Thymus (tissue), 11 donors: ENCODE measurements at regions not wholly inside any gene's neighbourhood (a gene's known extent, or its start where the extent isn't known, plus 50 kb on each side); places are given as distances from the start of the nearest gene placed in this dataset.
A peak's percentile ranks its signal among the peaks of the same experiment; 100 is the strongest.
"Not testable (repeated sequence)": the region's sequence is repeated elsewhere in the genome, so short reads cannot be mapped to it uniquely, and the experiment has no call there.

Experiments used
- DNase-seq, 9 donors: peaks; one replicate each; pipeline ENCODE4 v3.0.0-alpha.2; 2013; ENCODE audit warnings: low spot score in 9 of 9, low read depth in 6 of 9, missing footprints in 1 of 9
- H3K27ac ChIP-seq, 2 donors: one replicate each; pipeline ENCODE4 v1.5.1; 2013; ENCODE audit warnings: control low read depth in 1 of 2, low read depth in 1 of 2, low read length in 1 of 2, mild to moderate bottlenecking in 1 of 2, moderate library complexity in 1 of 2
- H3K27me3 ChIP-seq, 2 donors: one replicate each; pipeline ENCODE4 v1.5.1; 2013; ENCODE audit warnings: low read length in 1 of 2; ENCODE audit not compliant: control insufficient read depth in 2 of 2, insufficient read depth in 1 of 2
- H3K36me3 ChIP-seq, 2 donors: one replicate each; pipeline ENCODE4 v1.5.1; 2013; ENCODE audit warnings: low read length in 1 of 2, mild to moderate bottlenecking in 1 of 2, moderate library complexity in 1 of 2; ENCODE audit not compliant: control insufficient read depth in 2 of 2, insufficient read depth in 2 of 2
- H3K4me1 ChIP-seq, 2 donors: one replicate each; pipeline ENCODE4 v1.5.1; 2013; ENCODE audit warnings: low read length in 2 of 2; ENCODE audit not compliant: control insufficient read depth in 2 of 2, insufficient read depth in 2 of 2
- H3K4me3 ChIP-seq, 2 donors: one replicate each; pipeline ENCODE4 v1.5.1; 2013; ENCODE audit warnings: low read length in 2 of 2, control low read depth in 1 of 2, mild to moderate bottlenecking in 1 of 2
- H3K9me3 ChIP-seq, 2 donors: one replicate each; pipeline ENCODE4 v1.5.1; 2013; ENCODE audit warnings: low read length in 1 of 2, mild to moderate bottlenecking in 1 of 2; ENCODE audit not compliant: control insufficient read depth in 2 of 2, insufficient read depth in 1 of 2
- WGBS: extraction: QIAGEN DNeasy Blood & Tissue Kit; methylation state at CpG from one replicate; pipeline ENCODE4 v1.1.7; 2013; 5-methylcytosine and 5-hydroxymethylcytosine counted together
- donor health status: healthy.

GRCh38 chr5:74522838-74523237, 117.7 kb downstream of the ENC1 start:
- not testable (repeated sequence) for H3K27ac ChIP-seq, H3K4me3 ChIP-seq, DNase-seq, H3K27me3 ChIP-seq, H3K4me1 ChIP-seq, H3K36me3 ChIP-seq
- WGBS: 100% methylated on average over 2 of the region's 2 CpGs
- peaks cover 2 to 21% of the 10 kb centered on the region in 2 donors for H3K9me3 ChIP-seq

- no peak for DNase-seq
- Histone ChIP-seq H3K4me1 (no peaks in the 10 kb centered on the region), H3K9me3 (peaks cover 2 to 21% of the 10 kb centered on the region in 2 donors), H3K4me3 (no peak overlapping the region), H3K36me3 (no peaks in the 10 kb centered on the region), H3K27ac (no peak overlapping the region), H3K27me3 (no peaks in the 10 kb centered on the region)
- WGBS: 82% methylated on average over 3 of the region's 3 CpGs
Measured at GRCh38 chr5:74521401-74521800, 119.1 kb downstream of the ENC1 start.

- 97% methylated on average over 4 of the region's 4 CpGs for WGBS
Measured at GRCh38 chr5:74519679-74520078, 120.8 kb downstream of the ENC1 start.

GRCh38 chr5:74519161-74519571, 121.4 kb downstream of the ENC1 start:
- H3K27me3 ChIP-seq: no peaks in the 10 kb centered on the region
- DNase-seq: no peak
- H3K4me1 ChIP-seq: no peaks in the 10 kb centered on the region
- no peak overlapping the region for H3K4me3 ChIP-seq
- WGBS: 88% methylated on average over 7 of the region's 7 CpGs
- no peaks in the 10 kb centered on the region for H3K36me3 ChIP-seq
- H3K9me3 ChIP-seq: peaks cover 2 to 14% of the 10 kb centered on the region in 2 donors
- no peak overlapping the region for H3K27ac ChIP-seq

More at GRCh38 chr5:74519679-74520078, 120.8 kb downstream of the ENC1 start:
- no peak overlapping the region for H3K27ac ChIP-seq
- DNase-seq: no peak
- no peaks in the 10 kb centered on the region for H3K36me3 ChIP-seq
- peaks cover 2 to 18% of the 10 kb centered on the region in 2 donors for H3K9me3 ChIP-seq
- H3K27me3 ChIP-seq: no peaks in the 10 kb centered on the region
- H3K4me3 ChIP-seq: no peak overlapping the region
- H3K4me1 ChIP-seq: no peaks in the 10 kb centered on the region

- H3K27me3 ChIP-seq: no peaks in the 10 kb centered on the region
- DNase-seq: no peak
- H3K4me3 ChIP-seq: no peak overlapping the region
- H3K4me1 ChIP-seq: no peaks in the 10 kb centered on the region
- H3K27ac ChIP-seq: no peak overlapping the region
- no peaks in the 10 kb centered on the region for H3K36me3 ChIP-seq
- peaks cover 0 to 4% of the 10 kb centered on the region in 2 donors for H3K9me3 ChIP-seq
Measured at GRCh38 chr5:74517700-74518099, 122.8 kb downstream of the ENC1 start.

GRCh38 chr5:74516211-74516636, 124.3 kb downstream of the ENC1 start:
- no peaks in the 10 kb centered on the region for H3K36me3 ChIP-seq
- no peaks in the 10 kb centered on the region for H3K9me3 ChIP-seq
- WGBS: 96% methylated on average over 2 of the region's 2 CpGs
- DNase-seq: no peak
- no peaks in the 10 kb centered on the region for H3K27me3 ChIP-seq
- no peak overlapping the region for H3K4me3 ChIP-seq
- H3K4me1 ChIP-seq: no peaks in the 10 kb centered on the region
- no peak overlapping the region for H3K27ac ChIP-seq

- H3K36me3 ChIP-seq: no peaks in the 10 kb centered on the region
- H3K9me3 ChIP-seq: no peaks in the 10 kb centered on the region
- no peak for DNase-seq
- H3K27me3 ChIP-seq: no peaks in the 10 kb centered on the region
- no peak overlapping the region for H3K27ac ChIP-seq
- no peak overlapping the region for H3K4me3 ChIP-seq
- H3K4me1 ChIP-seq: peaks cover 0 to 9% of the 10 kb centered on the region in 2 donors
- 81% methylated on average over 4 of the region's 4 CpGs for WGBS
Measured at GRCh38 chr5:74514888-74515551, 125.5 kb downstream of the ENC1 start.

GRCh38 chr5:74511770-74512169, 128.8 kb downstream of the ENC1 start:
- H3K4me1 ChIP-seq, H3K36me3 ChIP-seq, H3K4me3 ChIP-seq, H3K27ac ChIP-seq, H3K9me3 ChIP-seq, DNase-seq, H3K27me3 ChIP-seq: not testable (repeated sequence)
- WGBS: 96% methylated on average over 2 of the region's 2 CpGs

- Histone ChIP-seq H3K27ac (no peak overlapping the region), H3K9me3 (no peaks in the 10 kb centered on the region), H3K36me3 (no peaks in the 10 kb centered on the region), H3K4me3 (no peak overlapping the region), H3K4me1 (peaks cover 0 to 11% of the 10 kb centered on the region in 2 donors), H3K27me3 (no peaks in the 10 kb centered on the region)
- DNase-seq: peak in 7 of 9 donors; percentile 21 to 77 (median 44)
- 93% methylated on average over 1 of the region's 1 CpG for WGBS
Measured at GRCh38 chr5:74510476-74511075, 130.0 kb downstream of the ENC1 start.
